NCI-H1105 (cell line): ENCODE measurements at regions not wholly inside any gene's neighbourhood (a gene's known extent, or its start where the extent isn't known, plus 50 kb on each side); places are given as distances from the start of the nearest gene placed in this dataset.

Source experiments
- DNase-seq: peaks from one replicate; lab custom pipeline; 2025; lab: John Stamatoyannopoulos, UW

GRCh38 chr6:148291876-148292275 lies 50.8 kb upstream of the SASH1 start:
- DNase-seq, result no peak
